ENCODE measurements at regions not wholly inside any gene's neighbourhood (a gene's known extent, or its start where the extent isn't known, plus 50 kb on each side); places are given as distances from the start of the nearest gene placed in this dataset.
"Not testable (repeated sequence)": the region's sequence is repeated elsewhere in the genome, so short reads cannot be mapped to it uniquely, and the experiment has no call there.

GRCh38 chr12:76971216-76971879, 92.5 kb upstream of the CSRP2 start:
- peaks cover 26% of the 10 kb centered on the region for H3K27me3 Mint-ChIP-seq (ENCODE audit: unreplicated experiment)

GRCh38 chr12:76967181-76967885, 88.5 kb upstream of the CSRP2 start:
- H3K36me3 Mint-ChIP-seq (ENCODE audit: unreplicated experiment), result no peaks in the 10 kb centered on the region
- no peak for TF ChIP-seq CTCF (IDR thresholded peaks at IDR 0.05)
- DNase-seq (ENCODE audit: extremely low spot score, unreplicated experiment), result no peak
- no peaks in the 10 kb centered on the region for H3K4me1 Mint-ChIP-seq (ENCODE audit: unreplicated experiment)
- no peak overlapping the region for H3K27ac Mint-ChIP-seq (ENCODE audit: unreplicated experiment)
- no peak overlapping the region for H3K4me3 Mint-ChIP-seq (ENCODE audit: unreplicated experiment)
- peaks cover 18% of the 10 kb centered on the region for H3K27me3 Mint-ChIP-seq (ENCODE audit: unreplicated experiment)
- H3K9me3 Mint-ChIP-seq (ENCODE audit: unreplicated experiment), result peaks cover 15% of the 10 kb centered on the region

More at GRCh38 chr12:76971216-76971879, 92.5 kb upstream of the CSRP2 start:
- not testable (repeated sequence) for H3K4me1 Mint-ChIP-seq (ENCODE audit: unreplicated experiment); H3K36me3 Mint-ChIP-seq (ENCODE audit: unreplicated experiment); DNase-seq (ENCODE audit: extremely low spot score, unreplicated experiment); H3K4me3 Mint-ChIP-seq (ENCODE audit: unreplicated experiment); H3K27ac Mint-ChIP-seq (ENCODE audit: unreplicated experiment)
- H3K9me3 Mint-ChIP-seq (ENCODE audit: unreplicated experiment), result peaks cover 15% of the 10 kb centered on the region

- H3K27me3 Mint-ChIP-seq (ENCODE audit: unreplicated experiment), result peaks cover 12% of the 10 kb centered on the region
- peaks cover 11% of the 10 kb centered on the region for H3K9me3 Mint-ChIP-seq (ENCODE audit: unreplicated experiment)
- H3K4me1 Mint-ChIP-seq (ENCODE audit: unreplicated experiment), result no peaks in the 10 kb centered on the region
- H3K36me3 Mint-ChIP-seq (ENCODE audit: unreplicated experiment), result no peaks in the 10 kb centered on the region
- H3K4me3 Mint-ChIP-seq (ENCODE audit: unreplicated experiment), result no peak overlapping the region
- no peak overlapping the region for H3K27ac Mint-ChIP-seq (ENCODE audit: unreplicated experiment)
- no peak for DNase-seq (ENCODE audit: extremely low spot score, unreplicated experiment)
- no peak for TF ChIP-seq CTCF (IDR thresholded peaks at IDR 0.05)
These were observed 86.2 kb upstream of the CSRP2 start for GRCh38 chr12:76964784-76965571.

- Mint-ChIP-seq H3K27me3 (ENCODE audit: unreplicated experiment) (peaks cover 16% of the 10 kb centered on the region), H3K27ac (ENCODE audit: unreplicated experiment) (no peak overlapping the region), H3K4me3 (ENCODE audit: unreplicated experiment) (no peak overlapping the region), H3K36me3 (ENCODE audit: unreplicated experiment) (no peaks in the 10 kb centered on the region), H3K4me1 (ENCODE audit: unreplicated experiment) (peaks cover 2% of the 10 kb centered on the region), H3K9me3 (ENCODE audit: unreplicated experiment) (no peaks in the 10 kb centered on the region)
- no peak for DNase-seq (ENCODE audit: extremely low spot score, unreplicated experiment)
- TF ChIP-seq CTCF (IDR thresholded peaks at IDR 0.05), result no peak
These were observed 83.3 kb upstream of the CSRP2 start for GRCh38 chr12:76962099-76962498.

- Mint-ChIP-seq H3K27me3 (ENCODE audit: unreplicated experiment) (peaks cover 6% of the 10 kb centered on the region), H3K4me3 (ENCODE audit: unreplicated experiment) (no peak overlapping the region), H3K27ac (ENCODE audit: unreplicated experiment) (no peak overlapping the region), H3K36me3 (ENCODE audit: unreplicated experiment) (no peaks in the 10 kb centered on the region), H3K9me3 (ENCODE audit: unreplicated experiment) (no peaks in the 10 kb centered on the region), H3K4me1 (ENCODE audit: unreplicated experiment) (peaks cover 8% of the 10 kb centered on the region)
- TF ChIP-seq CTCF (IDR thresholded peaks at IDR 0.05), result no peak
- DNase-seq (ENCODE audit: extremely low spot score, unreplicated experiment), result no peak
These were observed 78.5 kb upstream of the CSRP2 start for GRCh38 chr12:76957301-76957700.

Data from osteocyte (in vitro differentiated cells).